MV-4-11 (cell line): ENCODE measurements at regions not wholly inside any gene's neighbourhood (a gene's known extent, or its start where the extent isn't known, plus 50 kb on each side); places are given as distances from the start of the nearest gene placed in this dataset.

ENCODE experiments used
- DNase-seq: peaks from one replicate; lab custom pipeline; 2025; lab: John Stamatoyannopoulos, UW

DNA sequence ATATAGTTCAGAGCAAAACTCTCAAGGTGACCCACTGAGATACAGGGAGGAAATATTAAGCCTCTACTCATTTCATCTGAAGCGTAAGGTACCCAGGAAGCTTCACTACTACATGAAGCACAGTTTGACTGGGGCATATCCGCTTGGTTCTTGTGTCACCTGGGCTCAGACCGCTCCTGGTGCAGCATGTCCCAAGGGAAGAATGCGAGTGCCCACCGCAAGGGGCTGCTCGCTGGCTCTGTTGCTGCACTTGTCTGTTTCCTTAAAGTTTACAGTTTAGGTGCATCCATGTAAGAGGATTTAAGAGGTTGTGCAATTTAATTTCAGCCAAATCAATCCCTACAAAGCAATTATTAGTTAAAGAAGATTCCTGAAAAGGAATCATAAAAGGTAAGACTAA, 507.8 kb downstream of the FBXO15 start:
- DNase-seq = no peak

DNA sequence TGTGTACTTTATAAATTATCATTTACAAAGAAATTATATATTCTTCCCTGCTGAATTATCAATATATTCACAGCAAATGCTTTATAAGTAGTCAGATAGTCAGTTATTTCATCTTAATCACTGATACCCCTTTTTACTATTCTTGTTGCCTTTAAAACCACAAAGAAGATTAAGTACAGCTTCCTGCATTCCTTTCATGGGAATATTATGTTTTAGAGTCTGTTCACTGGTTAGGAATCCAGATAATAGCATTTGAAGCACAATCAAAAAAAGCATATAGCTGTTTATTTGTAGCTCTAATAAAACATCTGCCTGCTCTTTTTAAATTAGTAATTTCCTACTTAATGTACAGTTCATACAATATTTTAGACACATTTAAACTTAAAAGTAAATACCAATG, 508.9 kb downstream of the FBXO15 start:
- DNase-seq = no peak

DNA sequence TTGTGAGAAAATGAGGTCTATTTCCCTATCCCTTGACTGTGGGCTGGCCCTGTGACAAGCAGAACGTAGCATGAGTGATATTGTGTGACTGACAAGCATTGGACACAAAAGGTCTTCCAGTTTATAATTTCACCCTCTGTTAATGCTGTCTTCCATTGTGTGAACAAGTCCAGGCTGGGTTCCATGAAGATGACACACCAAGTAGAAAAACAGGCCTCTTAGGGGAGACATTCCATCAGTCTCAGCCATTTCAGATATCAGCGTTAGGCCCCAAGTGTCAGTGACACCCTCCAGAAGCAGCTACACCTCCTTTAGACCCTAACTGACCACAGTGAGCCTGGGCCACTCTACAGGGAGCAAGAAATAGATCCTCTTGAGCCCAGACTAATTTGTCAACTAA, 511.3 kb downstream of the FBXO15 start:
- DNase-seq = no peak

DNA sequence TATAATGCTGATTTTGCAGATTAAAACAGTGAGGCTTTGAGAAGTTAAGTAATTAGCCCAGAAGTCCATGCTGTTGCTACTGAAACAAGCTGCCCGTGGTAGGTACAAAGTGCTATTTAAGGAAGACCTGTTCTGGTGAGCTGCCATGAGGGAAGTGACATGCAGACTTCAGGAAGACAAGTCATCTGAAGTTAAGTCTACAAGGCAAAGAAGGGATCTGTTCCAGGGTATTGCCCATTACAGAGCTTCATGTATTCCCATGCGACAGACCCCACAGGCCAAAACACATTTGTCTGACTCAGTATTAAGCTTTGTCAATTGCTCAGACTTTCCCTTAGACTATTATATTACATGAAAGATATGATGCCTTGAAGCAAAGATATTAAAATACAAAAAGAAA, 520.8 kb downstream of the FBXO15 start:
- DNase-seq = no peak

DNA sequence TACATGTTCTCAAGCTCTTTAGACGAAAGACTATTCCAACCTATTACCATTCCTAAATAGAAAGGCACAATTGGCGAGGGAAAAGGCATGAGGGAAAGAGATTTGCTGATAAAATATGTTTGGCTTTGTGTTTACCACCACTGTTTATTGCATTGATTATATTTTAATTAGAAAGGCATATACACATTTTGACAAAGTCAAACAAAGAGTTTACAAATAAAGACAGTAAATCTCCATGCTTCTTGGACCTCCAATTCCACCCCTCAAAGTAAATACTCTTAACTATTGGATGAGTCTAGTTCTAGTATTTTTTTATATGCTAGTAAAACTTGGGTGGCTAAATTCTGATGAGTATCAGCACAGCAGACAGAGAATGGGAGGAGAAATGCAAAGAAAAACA, 521.4 kb downstream of the FBXO15 start:
- DNase-seq = no peak

DNA sequence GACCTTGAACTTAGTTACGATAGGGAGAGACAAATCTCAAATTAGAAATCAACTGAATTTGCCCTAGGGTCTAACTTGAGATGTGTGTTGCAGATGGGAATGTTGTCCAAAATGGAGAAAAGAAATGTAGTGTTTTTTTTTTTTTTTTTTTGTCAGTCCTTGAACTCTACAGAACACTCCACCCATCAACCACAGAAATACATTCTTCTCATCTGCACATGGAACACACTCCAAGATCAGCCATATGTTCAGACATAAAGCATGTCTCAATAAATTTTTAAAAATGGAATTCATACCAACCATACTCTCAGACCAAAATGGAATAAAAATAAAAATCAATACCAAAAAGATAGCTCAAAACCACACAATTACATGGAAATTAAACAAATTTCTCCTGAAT, 526.5 kb downstream of the FBXO15 start:
- DNase-seq = no peak

DNA sequence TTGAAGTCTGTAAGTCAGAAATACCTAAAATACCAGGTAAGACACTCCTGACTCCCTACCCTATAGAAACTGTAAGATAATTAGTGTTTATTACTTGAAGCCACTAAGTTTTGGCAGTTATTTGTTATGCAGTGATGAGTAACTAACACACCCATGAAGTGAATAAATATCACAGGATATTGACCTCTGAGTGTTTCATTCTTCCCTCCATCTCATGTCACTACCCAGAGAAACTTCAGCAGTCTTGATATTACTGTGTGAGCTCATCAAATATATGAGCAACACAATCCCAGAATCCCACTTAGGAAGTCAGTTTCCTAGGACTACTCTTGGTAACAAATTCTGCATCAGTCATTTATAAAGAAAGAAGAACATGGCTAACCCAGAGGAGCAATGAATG, 529.7 kb downstream of the FBXO15 start:
- no peak for DNase-seq

DNA sequence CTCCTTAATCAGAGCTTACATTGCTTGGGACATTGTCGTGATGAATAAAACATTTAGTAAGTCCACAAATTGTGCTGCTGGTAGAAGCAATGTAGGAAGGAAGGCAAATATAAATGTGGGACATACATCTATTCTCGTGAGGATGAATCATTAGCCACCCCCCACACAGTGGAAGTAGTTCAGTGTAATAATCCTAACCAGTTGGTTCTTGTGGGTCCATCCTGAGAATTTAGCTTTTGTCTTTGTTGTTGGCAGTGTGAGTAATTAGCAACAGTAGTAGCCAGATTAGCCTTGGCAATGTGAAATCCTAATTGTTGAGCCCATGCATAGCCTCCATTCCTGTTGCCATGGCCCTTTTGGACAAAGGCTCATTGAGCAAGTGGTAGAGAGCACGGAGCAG, 532.1 kb downstream of the FBXO15 start:
- DNase-seq = no peak

DNA sequence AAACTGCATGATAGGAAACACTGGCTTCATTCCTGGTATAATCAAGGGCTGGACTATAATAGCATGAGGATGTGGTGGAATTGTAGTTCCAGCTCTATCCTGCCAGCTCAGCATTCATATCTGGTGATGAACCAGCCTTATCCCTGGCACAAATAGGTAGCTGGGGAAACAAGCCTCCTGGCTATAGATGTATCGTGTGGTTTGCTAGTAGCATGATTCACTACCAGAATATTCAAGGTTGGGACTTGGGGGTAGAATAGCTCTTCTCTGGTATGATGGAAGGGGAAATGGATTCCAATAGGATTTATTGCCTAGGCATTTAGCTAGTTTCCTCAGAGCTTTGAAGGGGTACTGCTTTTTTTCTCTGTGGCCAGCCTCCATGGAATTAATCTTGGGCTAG, 532.8 kb downstream of the FBXO15 start:
- no peak for DNase-seq

DNA sequence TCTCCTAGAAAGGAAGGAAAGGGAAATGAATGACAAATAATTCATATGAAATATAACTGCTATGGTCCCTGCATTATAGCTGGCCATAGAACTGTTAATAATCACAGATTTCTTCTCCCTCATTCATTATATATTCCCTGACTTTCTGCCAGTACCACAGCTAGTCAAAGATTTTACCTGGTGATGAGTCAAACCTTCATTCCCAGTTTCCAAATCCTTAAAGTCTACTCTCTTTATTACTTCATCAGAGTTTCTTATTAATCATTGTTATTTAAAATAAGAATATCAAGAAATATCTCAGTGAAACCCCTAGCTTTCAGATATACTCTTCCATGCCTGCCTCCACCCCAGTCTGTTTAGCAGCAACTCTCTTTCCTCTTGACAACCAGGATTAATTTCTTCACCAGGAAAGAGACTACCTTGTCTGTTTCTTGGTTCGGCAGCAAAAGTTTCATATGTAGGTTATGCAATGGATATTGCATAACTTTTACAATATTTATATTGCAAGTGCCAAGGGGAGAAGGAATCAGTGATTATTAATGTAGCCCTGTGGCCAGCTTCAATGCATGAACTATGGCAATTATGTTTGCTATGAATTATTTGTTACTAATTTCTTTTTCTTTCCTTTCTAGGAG, 533.8 kb downstream of the FBXO15 start:
- DNase-seq = no peak

DNA sequence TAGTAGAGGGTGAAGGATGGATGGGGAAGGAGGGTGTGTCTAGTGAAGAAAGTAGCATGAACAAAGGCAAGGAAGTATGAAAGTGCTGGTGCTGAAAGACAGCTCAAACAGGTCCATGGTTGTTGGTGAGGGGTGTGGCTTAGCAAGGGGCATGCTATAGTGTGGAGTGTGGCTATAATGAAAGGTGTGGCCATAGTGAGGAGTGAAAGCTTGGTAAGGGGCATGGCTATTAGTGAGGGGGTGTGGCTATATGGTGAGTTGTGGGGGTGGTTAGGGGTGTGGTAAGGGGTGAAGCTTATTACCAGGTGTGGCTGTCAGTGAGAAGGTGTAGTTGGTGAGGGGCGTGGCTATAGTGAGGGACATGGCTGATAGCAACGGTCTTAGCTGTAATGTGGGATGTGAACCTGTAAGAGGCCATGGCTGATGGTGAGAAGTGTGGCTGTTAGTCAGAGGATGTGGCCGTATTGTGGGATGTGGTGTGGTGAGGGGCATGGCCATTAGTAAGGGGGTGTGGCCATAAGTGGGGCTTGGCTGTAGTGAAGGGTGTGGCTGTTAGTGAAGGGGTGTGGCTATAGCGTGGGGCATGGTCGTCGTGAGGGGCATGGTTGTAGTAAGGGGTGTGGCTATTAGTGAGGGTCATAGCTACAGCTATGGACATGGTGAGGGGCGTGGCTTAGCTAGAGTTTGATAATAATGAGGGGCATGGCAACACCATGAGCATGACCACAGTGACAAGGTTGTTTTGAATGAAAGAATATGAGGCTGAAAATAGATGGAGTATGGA, 549.6 kb downstream of the FBXO15 start:
- DNase-seq = no peak

DNA sequence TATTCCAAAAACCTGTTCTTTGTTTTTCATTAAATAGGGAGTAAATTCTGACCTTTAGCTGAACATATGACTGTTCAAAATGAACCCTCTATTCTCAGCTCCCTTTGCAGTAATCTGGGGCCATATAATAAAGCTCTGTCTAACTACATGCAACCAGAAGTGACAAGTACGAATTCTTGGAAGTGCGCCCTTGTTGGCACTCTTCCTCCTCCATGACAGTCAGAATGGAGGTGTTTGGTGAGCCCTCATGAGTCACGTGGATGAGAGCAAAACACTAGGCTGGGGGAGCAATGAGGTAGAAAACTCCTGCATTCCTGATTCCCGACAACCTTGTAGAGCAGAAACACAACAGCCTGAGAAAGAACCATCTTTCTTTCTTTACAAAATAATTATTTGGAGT, 552.9 kb downstream of the FBXO15 start:
- no peak for DNase-seq

DNA sequence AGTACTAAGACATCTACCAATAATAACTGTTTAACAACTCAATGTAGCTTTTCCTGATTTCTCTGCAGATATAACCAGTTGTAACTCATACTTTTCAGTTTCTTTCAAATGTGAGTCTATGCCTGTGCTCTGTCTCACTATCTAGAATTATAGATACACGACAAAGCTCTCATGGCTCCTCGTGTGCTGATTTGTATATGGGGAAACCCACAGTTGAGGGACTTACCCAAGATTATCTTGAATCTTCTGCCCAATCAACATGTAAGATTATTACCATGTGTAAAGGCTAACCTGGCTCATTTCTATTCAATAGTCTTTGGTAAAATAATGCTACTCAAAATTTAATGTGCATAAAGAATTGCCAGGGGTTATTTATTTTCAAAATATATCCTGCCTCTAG, 554.4 kb downstream of the FBXO15 start:
- DNase-seq = no peak

DNA sequence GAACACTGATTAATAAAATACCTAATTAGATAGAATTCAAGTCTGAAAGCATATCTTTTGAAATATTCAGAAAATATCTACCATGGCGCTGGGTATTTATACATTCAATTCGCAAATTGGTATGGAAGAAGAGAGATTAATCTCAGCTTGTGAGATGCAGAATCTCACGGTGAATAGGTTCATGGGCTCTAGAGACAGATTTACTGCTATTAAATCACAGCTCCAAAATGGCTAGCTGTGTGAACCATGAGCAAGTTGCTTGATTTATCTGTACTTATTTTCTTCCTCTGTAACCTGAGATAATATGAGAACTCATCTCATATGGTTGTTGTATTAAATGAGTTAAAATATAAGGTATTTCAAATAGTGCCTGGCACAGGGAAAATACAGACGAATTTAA, 556.7 kb downstream of the FBXO15 start:
- no peak for DNase-seq

DNA sequence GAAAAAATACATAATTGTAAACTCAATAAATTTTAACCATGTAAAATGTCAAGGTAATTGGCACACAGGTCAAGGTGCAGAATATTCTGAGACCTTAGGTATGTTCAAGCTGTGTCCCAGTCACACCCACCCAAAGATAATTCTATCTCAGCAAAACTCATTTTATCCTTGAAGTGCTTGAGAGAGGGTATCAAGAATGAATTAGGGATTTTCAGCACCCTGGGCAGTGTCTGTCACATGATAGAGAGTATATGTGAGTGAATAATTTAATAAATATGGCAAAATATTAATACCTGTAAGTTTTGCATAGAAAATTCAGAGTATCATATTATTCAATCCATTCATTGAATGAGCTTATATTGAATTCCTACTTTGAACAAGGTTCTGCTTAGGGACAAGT, 567.9 kb downstream of the FBXO15 start:
- no peak for DNase-seq

DNA sequence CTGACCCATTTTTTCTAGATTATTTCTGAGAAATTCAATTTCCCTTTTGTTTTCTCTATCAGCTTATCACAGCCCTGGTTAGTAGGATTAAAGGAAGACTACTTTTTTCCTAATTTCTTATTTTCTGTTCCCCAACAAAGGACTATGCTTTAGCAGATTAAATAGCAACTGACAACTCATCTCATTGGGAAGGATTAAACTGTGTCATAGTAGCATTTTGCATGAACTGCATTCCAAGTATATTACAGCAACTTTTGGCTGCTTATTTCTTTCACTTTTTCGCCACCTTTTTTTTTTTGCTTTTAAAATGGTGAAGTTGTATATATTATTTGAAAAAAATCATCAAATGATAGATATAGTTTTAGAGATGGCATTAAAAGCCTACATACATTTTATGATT, 570.3 kb downstream of the FBXO15 start:
- DNase-seq = no peak

DNA sequence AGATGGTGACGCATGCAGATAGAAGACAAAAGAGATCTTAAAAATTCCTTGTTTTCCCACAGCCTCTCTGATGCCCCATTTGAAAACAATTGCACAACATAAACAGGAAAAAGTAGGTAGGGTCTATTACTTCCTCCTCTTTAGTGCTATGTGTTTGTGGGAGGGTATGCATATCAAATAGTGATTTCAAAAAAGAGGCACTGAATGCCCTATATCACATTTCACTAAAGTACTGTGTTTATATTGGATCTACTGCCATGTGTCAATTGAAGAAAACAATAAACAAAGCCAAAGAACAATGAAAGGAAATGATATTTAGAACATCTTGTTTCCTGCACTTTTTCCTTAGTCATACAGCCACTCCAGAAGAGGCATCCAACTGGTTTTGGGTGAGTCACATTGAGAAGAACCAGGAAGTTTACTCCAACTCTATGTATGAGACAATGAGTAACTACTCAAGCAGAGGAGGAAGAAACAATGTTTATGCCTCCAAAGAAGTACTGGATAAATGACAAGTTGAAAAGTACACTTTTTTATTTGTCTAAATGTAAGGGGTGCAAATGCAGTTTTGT, 583.6 kb downstream of the FBXO15 start:
- DNase-seq = no peak

DNA sequence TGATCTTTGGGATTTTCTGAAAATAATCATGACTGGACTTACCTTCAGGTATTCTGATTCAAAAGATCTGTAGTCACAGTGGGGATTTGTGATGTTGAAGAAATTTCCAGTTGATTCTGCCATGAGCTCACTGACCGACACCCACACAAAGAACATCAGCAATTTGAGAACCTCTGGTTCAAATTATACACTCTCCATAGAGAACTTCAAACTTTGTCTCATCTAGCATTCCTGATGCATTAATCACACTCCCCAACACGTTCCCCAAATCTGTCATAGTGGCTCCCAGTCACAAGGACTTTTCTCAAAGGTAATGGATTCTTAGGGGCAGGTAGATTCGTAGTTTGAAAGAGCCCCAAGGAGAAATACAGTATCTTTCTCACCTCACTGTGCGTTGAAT, 584.3 kb downstream of the FBXO15 start:
- DNase-seq = no peak

DNA sequence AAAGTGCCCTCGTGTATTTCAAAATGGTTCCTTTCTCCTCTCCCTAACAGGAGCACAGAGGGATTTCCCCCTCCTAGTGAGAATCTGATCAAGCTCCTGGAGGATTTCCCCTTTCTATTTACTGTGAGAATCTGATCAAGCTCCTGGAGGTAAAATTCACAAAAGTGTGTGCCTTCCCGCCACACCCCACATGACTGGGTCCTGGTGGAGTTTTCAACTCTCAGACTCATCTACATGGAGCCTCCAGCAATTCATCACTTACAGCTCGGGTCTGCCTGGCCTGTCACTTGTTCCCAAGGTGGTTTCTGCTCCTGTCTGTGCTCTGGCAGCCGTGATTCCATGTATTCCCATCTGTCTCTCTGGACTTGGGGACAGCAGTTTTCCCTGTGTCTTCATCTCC, 590.7 kb downstream of the FBXO15 start:
- DNase-seq = no peak

DNA sequence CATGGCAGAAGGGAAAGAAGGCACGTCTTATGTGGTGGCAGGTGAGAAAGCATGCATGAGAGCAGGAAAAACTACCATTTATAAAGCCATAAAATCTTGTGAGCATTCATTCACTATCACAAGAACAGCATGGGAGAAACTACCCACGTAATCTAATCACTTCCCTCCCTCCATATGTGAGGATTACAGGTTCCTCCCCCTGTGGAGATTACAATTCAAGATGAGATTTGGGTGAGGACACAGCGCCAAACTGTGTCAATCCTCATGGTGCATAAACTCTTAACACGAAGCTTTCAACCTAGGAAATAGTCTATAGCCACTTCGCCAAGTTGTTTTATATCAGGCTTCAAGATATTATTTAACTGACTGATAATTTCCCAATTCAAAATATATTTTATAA, 595.5 kb downstream of the FBXO15 start:
- DNase-seq = no peak

DNA sequence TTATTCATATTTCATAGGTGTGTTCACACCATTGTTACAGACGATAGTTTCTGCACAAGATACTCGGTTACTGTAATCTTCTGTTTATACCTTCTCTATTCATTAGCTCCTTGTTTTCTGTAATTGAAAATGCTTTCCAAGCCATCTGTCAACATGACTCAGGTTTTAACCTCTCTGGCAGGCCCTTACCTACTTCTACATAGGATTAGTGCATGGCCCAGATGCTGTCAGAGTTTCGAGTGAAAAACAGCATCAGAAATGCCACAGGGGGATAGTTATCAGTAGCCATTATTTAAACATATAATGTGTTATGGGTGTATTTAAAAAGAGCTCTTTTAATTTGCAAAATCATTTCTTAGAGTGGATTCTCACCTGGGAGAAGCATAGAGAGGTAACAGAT, 596.4 kb downstream of the FBXO15 start:
- no peak for DNase-seq

DNA sequence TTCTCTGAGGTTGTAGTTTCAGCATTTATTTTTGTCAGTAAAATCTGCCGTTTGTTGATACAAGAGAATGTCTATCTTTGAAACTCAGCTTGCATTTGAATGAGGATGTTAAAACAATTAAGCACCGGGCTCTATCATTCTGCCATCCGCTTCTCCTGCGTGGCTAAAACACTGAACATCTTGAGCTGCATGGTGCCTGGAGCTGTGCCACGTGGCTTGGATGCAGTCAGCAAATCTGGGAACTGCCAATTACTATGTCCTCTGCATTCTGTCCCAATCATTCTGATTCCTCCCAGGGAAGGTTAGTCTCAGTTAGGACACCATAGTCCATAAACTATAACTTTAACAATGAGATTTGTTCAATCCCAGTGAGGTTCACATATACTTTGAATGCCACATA, 598.4 kb downstream of the FBXO15 start:
- DNase-seq = no peak

DNA sequence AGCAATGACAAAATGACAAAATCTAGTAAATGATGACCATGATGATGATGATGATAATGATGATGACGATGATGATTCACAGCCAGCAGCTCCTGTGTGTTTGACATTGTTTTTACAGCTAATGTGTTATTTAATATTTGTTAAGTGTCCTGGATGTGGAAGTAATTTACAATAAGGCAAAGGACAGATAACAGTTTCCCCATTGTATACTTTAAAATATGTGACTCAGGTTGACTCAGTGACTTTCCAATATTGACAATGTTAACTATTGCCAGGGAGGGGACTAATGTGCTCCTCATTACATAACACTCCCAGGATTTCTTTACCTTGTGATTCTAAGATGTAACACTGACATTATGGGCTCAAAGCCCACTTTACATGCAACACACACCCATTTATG, 602.2 kb downstream of the FBXO15 start:
- no peak for DNase-seq

DNA sequence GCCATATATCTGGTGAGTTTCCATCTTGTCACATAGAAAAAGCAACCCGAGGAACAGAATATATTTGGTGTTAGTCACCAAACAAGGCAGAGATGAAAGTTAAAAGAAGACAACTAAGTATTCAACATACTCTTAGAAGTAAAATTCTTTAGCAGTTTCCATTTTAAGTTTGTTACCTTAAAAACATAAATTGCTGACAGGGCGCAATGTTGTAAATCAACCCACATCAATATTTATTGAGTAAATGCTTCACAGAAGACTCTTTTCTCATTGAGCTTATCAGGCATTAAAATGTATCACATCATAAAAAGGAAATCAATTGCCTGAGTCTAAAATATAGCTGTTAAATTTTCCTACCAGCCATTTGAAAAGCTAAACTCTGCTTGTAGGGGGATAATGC, 603.0 kb downstream of the FBXO15 start:
- DNase-seq = no peak
